ENCODE measurements at regions not wholly inside any gene's neighbourhood (a gene's known extent, or its start where the extent isn't known, plus 50 kb on each side); places are given as distances from the start of the nearest gene placed in this dataset.

DNA sequence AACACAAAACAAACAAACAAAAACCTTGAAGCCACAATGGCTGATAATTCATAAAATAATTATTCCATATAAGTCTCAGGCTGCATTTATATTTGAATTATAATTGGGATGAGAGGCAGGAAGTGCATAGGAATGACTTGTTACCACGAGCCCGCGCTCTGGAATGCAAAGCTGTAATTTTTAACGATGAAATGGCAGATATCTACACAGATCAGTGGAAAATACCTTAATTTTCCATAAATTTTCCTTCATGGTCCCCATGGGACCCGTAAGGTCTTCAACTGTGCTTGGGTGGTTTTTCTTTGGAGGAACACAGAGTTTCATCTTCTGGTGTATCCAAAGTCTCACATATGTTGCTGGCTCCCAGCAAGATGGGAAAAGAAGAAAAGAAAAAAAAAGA lies 226.8 kb downstream of the SHOX start:
- TF ChIP-seq PHF21A (IDR thresholded peaks at IDR 0.05; ENCODE audit: borderline replicate concordance, low read depth) (no peak), PRMT5 (CRISPR knock-in tag; IDR thresholded peaks at IDR 0.05) (no peak), ZNF146 (CRISPR knock-in tag; IDR thresholded peaks at IDR 0.05; ENCODE audit: unreplicated experiment) (no peak), ZFX (CRISPR knock-in tag; IDR thresholded peaks at IDR 0.05) (no peak), CTCF (IDR thresholded peaks at IDR 0.05 in 2 of 3, conservative IDR thresholded peaks at IDR 0.05 in 1 of 3; ENCODE audit: insufficient read depth in 2 of 3, low read depth in 1 of 3, low read length in 3 of 3) (no peak), IRF2 (CRISPR knock-in tag; IDR thresholded peaks at IDR 0.05) (no peak), HMG20A (CRISPR knock-in tag; conservative IDR thresholded peaks at IDR 0.05) (no peak)
- TF ChIP-seq, protein P1, sequence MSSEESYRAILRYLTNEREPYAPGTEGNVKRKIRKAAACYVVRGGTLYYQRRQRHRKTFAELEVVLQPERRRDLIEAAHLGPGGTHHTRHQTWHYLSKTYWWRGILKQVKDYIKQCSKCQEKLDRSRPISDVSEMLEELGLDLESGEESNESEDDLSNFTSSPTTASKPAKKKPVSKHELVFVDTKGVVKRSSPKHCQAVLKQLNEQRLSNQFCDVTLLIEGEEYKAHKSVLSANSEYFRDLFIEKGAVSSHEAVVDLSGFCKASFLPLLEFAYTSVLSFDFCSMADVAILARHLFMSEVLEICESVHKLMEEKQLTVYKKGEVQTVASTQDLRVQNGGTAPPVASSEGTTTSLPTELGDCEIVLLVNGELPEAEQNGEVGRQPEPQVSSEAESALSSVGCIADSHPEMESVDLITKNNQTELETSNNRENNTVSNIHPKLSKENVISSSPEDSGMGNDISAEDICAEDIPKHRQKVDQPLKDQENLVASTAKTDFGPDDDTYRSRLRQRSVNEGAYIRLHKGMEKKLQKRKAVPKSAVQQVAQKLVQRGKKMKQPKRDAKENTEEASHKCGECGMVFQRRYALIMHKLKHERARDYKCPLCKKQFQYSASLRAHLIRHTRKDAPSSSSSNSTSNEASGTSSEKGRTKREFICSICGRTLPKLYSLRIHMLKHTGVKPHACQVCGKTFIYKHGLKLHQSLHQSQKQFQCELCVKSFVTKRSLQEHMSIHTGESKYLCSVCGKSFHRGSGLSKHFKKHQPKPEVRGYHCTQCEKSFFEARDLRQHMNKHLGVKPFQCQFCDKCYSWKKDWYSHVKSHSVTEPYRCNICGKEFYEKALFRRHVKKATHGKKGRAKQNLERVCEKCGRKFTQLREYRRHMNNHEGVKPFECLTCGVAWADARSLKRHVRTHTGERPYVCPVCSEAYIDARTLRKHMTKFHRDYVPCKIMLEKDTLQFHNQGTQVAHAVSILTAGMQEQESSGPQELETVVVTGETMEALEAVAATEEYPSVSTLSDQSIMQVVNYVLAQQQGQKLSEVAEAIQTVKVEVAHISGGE (CRISPR knock-in tag; IDR thresholded peaks at IDR 0.05), result no peak
